GM21528 (cell line): ENCODE measurements at regions not wholly inside any gene's neighbourhood (a gene's known extent, or its start where the extent isn't known, plus 50 kb on each side); places are given as distances from the start of the nearest gene placed in this dataset.
A peak's percentile ranks its signal among the peaks of the same experiment; 100 is the strongest.

Experiments
- ATAC-seq: cut with Tn5 transposase; IDR thresholded peaks from one replicate; pipeline ENCODE4 v1.9.1; 2021; ENCODE audit warnings: mild to moderate bottlenecking, moderate library complexity; ENCODE audit not compliant: unreplicated experiment, low FRiP score

GRCh38 chr11:103619938-103620337 is 416.5 kb upstream of the DDI1 start:
- ATAC-seq, result no peak

- ATAC-seq, result no peak
Observed at GRCh38 chr11:103622296-103622695, 414.1 kb upstream of the DDI1 start.

- ATAC-seq, result no peak
Observed at GRCh38 chr11:103623933-103624332, 412.5 kb upstream of the DDI1 start.

GRCh38 chr11:103624708-103625623 is 411.5 kb upstream of the DDI1 start:
- ATAC-seq, result no peak

GRCh38 chr11:103625624-103625965 is 410.8 kb upstream of the DDI1 start:
- ATAC-seq, result no peak

GRCh38 chr11:103628121-103628520 is 408.3 kb upstream of the DDI1 start:
- ATAC-seq, result no peak

- no peak for ATAC-seq
Observed at GRCh38 chr11:103631841-103632240, 404.6 kb upstream of the DDI1 start.

- no peak for ATAC-seq
Observed at GRCh38 chr11:103633068-103633788, 403.2 kb upstream of the DDI1 start.

GRCh38 chr11:103633819-103634590 is 402.4 kb upstream of the DDI1 start:
- no peak for ATAC-seq

- no peak for ATAC-seq
Observed at GRCh38 chr11:103636232-103636631, 400.2 kb upstream of the DDI1 start.

- ATAC-seq, result no peak
Observed at GRCh38 chr11:103637295-103637694, 399.1 kb upstream of the DDI1 start.

- ATAC-seq, result no peak
Observed at GRCh38 chr11:103637831-103638230, 398.6 kb upstream of the DDI1 start.

- ATAC-seq, result no peak
Observed at GRCh38 chr11:103644676-103645075, 391.8 kb upstream of the DDI1 start.

- ATAC-seq, result no peak
Observed at GRCh38 chr11:103648054-103648453, 388.4 kb upstream of the DDI1 start.

GRCh38 chr11:103648670-103649400 is 387.6 kb upstream of the DDI1 start:
- peak; percentile 54 for ATAC-seq

- no peak for ATAC-seq
Observed at GRCh38 chr11:103649401-103649895, 387.0 kb upstream of the DDI1 start.

GRCh38 chr11:103650330-103650729 is 386.1 kb upstream of the DDI1 start:
- ATAC-seq, result no peak

GRCh38 chr11:103651341-103651998 is 385.0 kb upstream of the DDI1 start:
- ATAC-seq, result no peak

GRCh38 chr11:103652013-103652412 is 384.4 kb upstream of the DDI1 start:
- ATAC-seq, result no peak

- no peak for ATAC-seq
Observed at GRCh38 chr11:103656382-103656781, 380.1 kb upstream of the DDI1 start.
